Keratinocyte (primary cell): ENCODE measurements at regions not wholly inside any gene's neighbourhood (a gene's known extent, or its start where the extent isn't known, plus 50 kb on each side); places are given as distances from the start of the nearest gene placed in this dataset.

Experiments used
- EZH2 ChIP-seq: IDR thresholded peaks from one replicate; pipeline ENCODE4 v1.6.1; 2012; ENCODE audit warnings: inconsistent platforms, mild to moderate bottlenecking, low read length, moderate library complexity
- TF ChIP-seq, protein P1 (sequence below), 3 experiments: IDR thresholded peaks in 1 of 3; conservative IDR thresholded peaks in 1 of 3; optimal IDR thresholded peaks in 1 of 3; 2 replicates in 2 of 3; 3 replicates in 1 of 3; pipeline versions ENCODE3 to v1.5.1; 2011; ENCODE audit warnings: low read length in 3 of 3, mild to moderate bottlenecking in 3 of 3, moderate library complexity in 2 of 3, control low read depth in 1 of 3, inconsistent platforms in 1 of 3; ENCODE audit not compliant: insufficient read depth in 2 of 3; ENCODE audit errors: extremely low read depth in 1 of 3

DNA sequence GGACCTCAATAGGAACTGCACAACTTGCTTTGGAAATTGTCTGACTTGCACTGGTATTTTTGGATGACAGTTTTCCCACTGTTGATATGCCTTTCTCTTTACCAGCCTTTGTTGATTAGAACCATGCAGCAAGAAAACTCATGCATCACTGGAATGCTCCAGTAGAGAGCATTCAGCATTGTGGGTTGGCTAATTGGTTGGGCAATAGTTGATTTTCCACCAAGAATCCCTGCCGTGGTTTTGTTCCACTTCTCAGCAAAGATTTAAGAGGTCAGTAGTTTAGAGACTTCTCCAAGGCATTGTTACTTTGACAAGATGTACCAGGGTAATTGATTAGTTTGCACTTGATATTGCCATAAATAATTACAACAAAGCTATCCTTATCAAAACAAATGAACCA, 260.0 kb downstream of the DHX35 start:
- TF ChIP-seq, protein P1, sequence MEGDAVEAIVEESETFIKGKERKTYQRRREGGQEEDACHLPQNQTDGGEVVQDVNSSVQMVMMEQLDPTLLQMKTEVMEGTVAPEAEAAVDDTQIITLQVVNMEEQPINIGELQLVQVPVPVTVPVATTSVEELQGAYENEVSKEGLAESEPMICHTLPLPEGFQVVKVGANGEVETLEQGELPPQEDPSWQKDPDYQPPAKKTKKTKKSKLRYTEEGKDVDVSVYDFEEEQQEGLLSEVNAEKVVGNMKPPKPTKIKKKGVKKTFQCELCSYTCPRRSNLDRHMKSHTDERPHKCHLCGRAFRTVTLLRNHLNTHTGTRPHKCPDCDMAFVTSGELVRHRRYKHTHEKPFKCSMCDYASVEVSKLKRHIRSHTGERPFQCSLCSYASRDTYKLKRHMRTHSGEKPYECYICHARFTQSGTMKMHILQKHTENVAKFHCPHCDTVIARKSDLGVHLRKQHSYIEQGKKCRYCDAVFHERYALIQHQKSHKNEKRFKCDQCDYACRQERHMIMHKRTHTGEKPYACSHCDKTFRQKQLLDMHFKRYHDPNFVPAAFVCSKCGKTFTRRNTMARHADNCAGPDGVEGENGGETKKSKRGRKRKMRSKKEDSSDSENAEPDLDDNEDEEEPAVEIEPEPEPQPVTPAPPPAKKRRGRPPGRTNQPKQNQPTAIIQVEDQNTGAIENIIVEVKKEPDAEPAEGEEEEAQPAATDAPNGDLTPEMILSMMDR (optimal IDR thresholded peaks at IDR 0.05 in 1 of 3, IDR thresholded peaks at IDR 0.05 in 1 of 3, conservative IDR thresholded peaks at IDR 0.05 in 1 of 3; ENCODE audit: extremely low read depth in 1 of 3, insufficient read depth in 2 of 3, low read length in 3 of 3), result no peak
- TF ChIP-seq EZH2, result no peak
